ENCODE measurements at regions not wholly inside any gene's neighbourhood (a gene's known extent, or its start where the extent isn't known, plus 50 kb on each side); places are given as distances from the start of the nearest gene placed in this dataset.

GRCh38 chr15:87343966-87344365 is 912.6 kb downstream of the NTRK3 start:
- no peak overlapping the region for H3K23ac ChIP-seq (ENCODE audit: low read depth, low read length)
- TF ChIP-seq RCOR1 (IDR thresholded peaks at IDR 0.05; ENCODE audit: insufficient replicate concordance, low read length) (no peak), MAFK (IDR thresholded peaks at IDR 0.05; ENCODE audit: low read depth, low read length) (no peak), MAZ (IDR thresholded peaks at IDR 0.05; ENCODE audit: borderline replicate concordance, low read depth, low read length) (no peak), MXI1 (IDR thresholded peaks at IDR 0.05; ENCODE audit: borderline replicate concordance, low read depth, low read length) (no peak), RFX5 (IDR thresholded peaks at IDR 0.05; ENCODE audit: low read depth, low read length) (no peak), NFE2L2 (IDR thresholded peaks at IDR 0.05; ENCODE audit: low read depth, low read length) (no peak)
- TF ChIP-seq, protein P1, sequence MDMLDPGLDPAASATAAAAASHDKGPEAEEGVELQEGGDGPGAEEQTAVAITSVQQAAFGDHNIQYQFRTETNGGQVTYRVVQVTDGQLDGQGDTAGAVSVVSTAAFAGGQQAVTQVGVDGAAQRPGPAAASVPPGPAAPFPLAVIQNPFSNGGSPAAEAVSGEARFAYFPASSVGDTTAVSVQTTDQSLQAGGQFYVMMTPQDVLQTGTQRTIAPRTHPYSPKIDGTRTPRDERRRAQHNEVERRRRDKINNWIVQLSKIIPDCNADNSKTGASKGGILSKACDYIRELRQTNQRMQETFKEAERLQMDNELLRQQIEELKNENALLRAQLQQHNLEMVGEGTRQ (IDR thresholded peaks at IDR 0.05; ENCODE audit: low read depth, low read length) = no peak
- no CpG with 5 or more reads among the region's 3 CpGs for WGBS, 2 experiments (ENCODE audit: extremely low coverage in 2 of 2, insufficient read length in 1 of 2)
- H4K8ac ChIP-seq (ENCODE audit: low read depth in 2 of 2, low read length in 2 of 2) = no peak overlapping the region
- ChIA-PET CTCF (no interaction called here), POLR2A (ENCODE audit: unreplicated experiment) (no interaction called here)
- no peak overlapping the region for H2AK5ac ChIP-seq (ENCODE audit: low read depth, low read length)
- no peaks in the 10 kb centered on the region for H4K20me1 ChIP-seq (ENCODE audit: insufficient read depth, low read length)
- no peak overlapping the region for H3K18ac ChIP-seq (ENCODE audit: low read depth, low read length)
- H3K56ac ChIP-seq (ENCODE audit: extremely low read depth, insufficient read depth, low read length) = no peak overlapping the region
- no peak overlapping the region for H2BK120ac ChIP-seq (ENCODE audit: low read depth, low read length)
- H4K91ac ChIP-seq (ENCODE audit: insufficient read depth, low read depth, low read length) = no peak overlapping the region
- peaks cover 2% of the 10 kb centered on the region; the same call in 1 of the 2 replicates for H3K4me1 ChIP-seq (ENCODE audit: control insufficient read depth, insufficient read depth, low read length)
- no peak overlapping the region for H3K9ac ChIP-seq (ENCODE audit: low read depth, low read length)
- dilution Hi-C loops (cut with HindIII; ENCODE audit: low sequenced_read_pairs, unreplicated experiment) = no loop called here
- no peak overlapping the region for H2BK20ac ChIP-seq (ENCODE audit: low read depth, low read length)
- no peak overlapping the region for H2AFZ ChIP-seq (replicated peaks; ENCODE audit: low read length, poor library complexity)
- no peaks in the 10 kb centered on the region; the same call in none of the 2 replicates for H3K9me3 ChIP-seq (ENCODE audit: control insufficient read depth, insufficient read depth, low read length)
- H2BK15ac ChIP-seq (ENCODE audit: low read depth, low read length) = no peak overlapping the region
- no peak overlapping the region for H4K5ac ChIP-seq (ENCODE audit: low read depth, low read length)
- BruUV-seq (replicated peaks) = no TSS peak
- in situ Hi-C loops (cut with MboI; ENCODE audit: low sequenced_read_pairs) = no loop called here
- ATAC-seq (ENCODE audit: low read depth) = no peak
- no peak overlapping the region for H3K4me3 ChIP-seq (ENCODE audit: insufficient read depth, low read depth, low read length)
- no peak overlapping the region for H3K27ac ChIP-seq (ENCODE audit: insufficient read depth, low read length)
- no peaks in the 10 kb centered on the region for H3K79me1 ChIP-seq (ENCODE audit: low read depth in 1 of 2, low read length in 2 of 2)
- no peak overlapping the region for H2BK5ac ChIP-seq (ENCODE audit: low read depth, low read length, poor library complexity, severe bottlenecking)
- H3K4ac ChIP-seq (ENCODE audit: low read depth, low read length) = no peak overlapping the region
- intact Hi-C loops (cut with micrococcal nuclease) = loop anchor here (10.0 kb wide), 1 partner anchor 251 kb away; no protein-coding TSS in a partner anchor
- H3K36me3 ChIP-seq (ENCODE audit: control insufficient read depth, insufficient read depth, low read length) = no peaks in the 10 kb centered on the region
- H3K9me1 ChIP-seq (ENCODE audit: insufficient read depth, low read length) = no peaks in the 10 kb centered on the region
- no peak for DNase-seq
- no peak overlapping the region for H3K4me2 ChIP-seq (ENCODE audit: low read depth, low read length)
- H2AK9ac ChIP-seq (replicated peaks; ENCODE audit: low read depth, low read length, poor library complexity) = no peak overlapping the region
- H3K27me3 ChIP-seq (ENCODE audit: control insufficient read depth, insufficient read depth, low read length) = no peaks in the 10 kb centered on the region; the same call in 1 of the 2 replicates
- no peak overlapping the region for H3K14ac ChIP-seq (replicated peaks; ENCODE audit: low read depth, low read length)
